SIG-M5 treated with dmso at 0.1 percent for 504 hours (cell line): ENCODE measurements at regions not wholly inside any gene's neighbourhood (a gene's known extent, or its start where the extent isn't known, plus 50 kb on each side); places are given as distances from the start of the nearest gene placed in this dataset.

ENCODE experiments used
- DNase-seq: peaks from one replicate; lab custom pipeline; 2025; ENCODE audit not compliant: unreplicated experiment; lab: John Stamatoyannopoulos, UW

DNA sequence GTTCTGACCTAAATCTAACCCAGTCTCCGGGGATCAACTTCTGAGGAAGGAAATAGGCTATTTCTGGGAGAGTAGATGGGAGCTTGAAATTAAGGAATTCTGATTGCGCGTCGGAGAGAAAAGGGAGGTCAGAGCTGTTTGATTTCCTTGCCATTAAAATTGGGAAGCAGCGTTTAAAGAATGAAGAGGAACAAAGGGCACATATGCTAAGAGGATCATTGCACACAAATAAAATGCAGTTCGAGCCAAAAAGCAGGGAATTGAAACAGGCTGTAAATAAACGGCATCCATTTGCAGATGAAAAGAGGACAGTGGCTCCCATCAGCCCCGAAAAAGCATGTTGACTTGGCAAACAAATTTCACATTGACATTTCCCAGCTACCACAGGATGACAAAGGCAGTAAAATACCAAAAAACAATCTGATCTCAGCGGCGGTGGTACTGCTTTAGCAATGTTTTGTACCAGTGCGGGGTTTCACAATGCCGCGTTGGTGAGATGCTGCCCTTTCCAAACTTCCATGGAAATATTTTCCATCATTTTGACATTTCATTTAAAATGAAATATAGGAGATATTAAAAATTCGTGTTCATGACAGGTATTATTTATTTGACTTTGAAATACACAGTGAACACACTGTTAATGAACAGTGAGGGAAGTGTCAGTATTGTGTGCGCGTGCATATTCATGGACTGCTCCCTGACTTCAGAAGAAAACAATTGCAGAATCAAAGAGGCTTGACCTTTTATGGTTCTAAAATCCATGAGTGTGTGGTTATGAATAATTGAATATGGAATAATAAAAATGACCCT, 108.8 kb downstream of the SQOR start:
- DNase-seq, result no peak

DNA sequence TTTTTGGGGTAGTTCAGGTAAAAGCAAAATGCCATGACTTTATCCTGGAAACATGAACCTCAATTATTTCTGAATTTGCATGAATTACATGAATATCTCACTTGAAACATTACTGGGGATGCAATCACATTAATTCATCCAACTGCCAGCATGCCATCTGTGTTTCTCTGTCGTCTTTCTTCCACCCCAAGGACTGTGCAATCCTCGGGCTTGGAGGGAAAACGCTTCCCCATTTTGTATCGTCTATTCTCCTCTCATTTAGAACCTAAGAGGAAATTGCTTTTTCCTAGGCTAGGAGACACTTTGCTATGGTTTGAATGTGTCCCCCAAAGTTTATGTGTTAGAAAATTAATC, 109.4 kb downstream of the SQOR start:
- DNase-seq, result no peak

DNA sequence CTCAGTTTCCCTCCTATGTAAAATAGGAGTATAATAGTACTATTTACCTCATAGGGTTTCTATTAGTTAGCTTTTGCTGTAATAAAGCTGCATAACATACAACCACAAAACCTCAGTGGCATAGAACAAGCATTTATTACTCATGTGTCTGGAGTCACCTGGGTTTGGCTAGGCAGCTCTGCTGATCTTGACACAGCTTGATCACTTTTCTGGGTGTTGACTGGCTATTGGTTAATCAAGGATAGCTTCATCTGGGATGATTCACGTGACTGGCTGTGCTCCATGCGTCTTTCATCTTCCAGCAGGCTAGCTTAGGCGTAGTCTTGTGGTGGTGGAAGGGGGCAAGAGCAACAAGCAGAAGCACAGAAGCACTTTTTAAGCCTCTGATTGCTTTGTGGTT, 112.6 kb downstream of the SQOR start:
- no peak for DNase-seq

DNA sequence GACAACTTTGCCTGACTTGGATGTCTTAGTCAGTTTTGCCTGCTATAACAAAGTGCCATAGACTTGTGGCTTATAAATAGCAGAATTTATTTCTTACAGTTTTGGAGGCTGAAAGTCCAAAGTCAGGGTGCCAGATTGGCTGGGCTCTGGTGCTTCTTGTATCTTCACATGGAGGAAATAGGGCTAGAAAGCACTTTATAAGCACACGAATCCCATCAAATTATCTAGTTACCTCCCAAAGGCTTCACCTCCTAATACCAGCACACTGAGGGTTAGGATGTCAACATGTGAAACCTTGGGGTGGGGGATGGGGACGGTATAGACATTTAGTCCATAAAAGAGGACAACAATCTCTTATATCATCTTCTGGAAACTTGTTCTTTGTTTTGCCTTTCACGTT, 116.8 kb downstream of the SQOR start:
- no peak for DNase-seq

DNA sequence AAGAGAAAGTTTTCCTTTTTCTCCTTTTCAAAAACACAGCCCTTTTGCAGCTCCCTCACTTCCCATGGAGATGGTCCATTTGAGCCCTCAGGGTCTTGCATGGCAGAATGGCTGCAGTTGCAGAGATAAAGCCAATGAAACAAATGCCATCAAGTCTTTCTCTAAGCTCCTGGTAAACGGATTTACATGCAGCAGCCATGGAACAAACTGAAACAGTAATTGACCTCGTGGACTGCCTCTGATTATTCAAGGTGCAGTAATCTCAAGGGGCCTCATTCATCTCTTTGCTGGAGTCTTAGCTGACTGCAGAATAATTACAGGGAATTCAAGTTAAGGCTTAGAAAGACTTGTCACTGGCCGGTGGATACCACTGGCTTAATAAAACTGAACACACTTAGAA, 125.1 kb downstream of the SQOR start:
- DNase-seq, result no peak

DNA sequence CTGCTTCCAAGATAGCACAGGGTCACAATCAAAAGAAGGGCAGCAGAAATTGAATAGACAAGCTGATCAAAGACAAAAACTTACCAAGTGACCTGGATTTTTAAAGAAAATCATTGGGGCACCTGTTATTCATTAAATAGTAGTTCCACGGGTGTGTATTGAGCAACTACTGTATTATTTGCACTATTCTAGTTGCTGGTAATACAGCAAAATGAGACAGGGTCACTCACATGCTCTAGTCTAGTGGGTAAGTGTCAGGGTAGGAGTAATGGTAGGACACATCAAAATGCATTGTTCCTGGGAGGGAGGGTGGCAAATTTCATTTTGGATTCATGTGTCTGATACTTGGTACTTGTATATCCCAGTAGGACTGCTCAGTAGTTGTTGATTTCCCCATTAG, 127.9 kb downstream of the SQOR start:
- no peak for DNase-seq

DNA sequence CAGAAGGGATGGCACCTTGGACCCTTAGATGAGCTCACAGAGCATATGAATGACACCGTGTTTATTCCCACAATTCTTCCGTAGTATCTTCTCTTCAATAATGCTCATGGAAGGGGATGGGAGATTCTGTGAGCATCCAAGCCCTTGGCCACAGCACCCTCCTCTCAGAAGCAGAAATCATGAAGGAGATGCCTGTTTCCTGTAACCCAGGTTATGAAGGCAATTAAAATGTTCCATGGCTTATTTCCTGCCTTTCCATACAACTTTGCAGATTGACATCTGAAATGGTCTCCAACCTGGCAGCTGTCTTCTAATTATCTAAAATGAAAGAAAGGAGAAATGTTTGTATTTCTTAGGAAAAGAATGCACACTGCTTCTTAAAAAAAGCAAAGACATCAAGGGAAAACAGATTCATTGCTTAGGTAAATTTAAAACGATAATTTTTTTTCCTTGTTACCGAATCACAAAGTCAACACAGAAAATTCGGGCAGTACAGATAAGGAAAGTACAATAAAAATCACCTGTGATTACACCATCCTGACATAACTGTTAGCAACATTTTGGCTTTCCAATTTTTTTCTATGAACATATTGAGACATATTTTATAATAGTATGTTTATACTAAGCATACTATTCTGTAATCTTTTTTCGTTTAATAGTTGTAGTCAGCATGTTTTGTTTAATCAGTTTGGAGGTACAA, 128.5 kb downstream of the SQOR start:
- no peak for DNase-seq

DNA sequence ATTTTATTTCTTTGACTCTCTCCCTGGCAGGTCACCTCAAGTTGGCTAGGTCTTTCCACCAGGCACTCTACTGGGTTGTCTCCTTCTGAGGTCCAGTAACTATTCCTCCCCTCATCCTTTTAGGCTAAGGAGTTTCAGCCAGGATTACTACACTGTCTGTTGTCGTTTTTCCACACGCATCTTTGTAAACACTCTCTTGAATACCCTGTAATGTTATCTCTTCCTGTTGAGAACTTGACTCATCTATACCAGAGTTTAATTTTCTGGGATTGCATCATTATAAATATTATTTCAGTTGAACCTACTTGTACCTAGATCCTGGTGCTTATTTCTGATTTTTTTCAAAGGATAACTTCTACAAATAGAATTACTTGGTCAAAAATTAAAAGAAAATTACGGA, 138.3 kb downstream of the SQOR start:
- no peak for DNase-seq

DNA sequence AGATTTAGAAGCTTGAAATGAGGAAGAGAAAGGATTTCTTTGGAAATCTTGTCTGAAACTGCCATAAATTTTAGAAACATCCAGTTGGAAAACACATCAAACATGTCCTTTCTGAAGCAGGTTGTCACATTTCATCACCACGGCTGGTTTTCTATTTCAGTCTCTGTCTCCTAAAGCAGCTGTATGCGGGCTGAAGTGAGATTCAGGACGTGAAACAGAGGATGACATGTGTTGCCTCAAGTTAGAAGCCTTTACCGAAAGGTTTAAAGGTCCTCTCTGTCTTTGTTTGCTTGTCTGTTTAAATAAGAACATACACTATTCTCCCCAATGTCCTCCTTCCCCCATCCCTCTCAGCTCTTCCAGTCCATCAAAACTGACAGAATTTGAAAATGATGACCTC, 141.9 kb downstream of the SQOR start:
- no peak for DNase-seq

DNA sequence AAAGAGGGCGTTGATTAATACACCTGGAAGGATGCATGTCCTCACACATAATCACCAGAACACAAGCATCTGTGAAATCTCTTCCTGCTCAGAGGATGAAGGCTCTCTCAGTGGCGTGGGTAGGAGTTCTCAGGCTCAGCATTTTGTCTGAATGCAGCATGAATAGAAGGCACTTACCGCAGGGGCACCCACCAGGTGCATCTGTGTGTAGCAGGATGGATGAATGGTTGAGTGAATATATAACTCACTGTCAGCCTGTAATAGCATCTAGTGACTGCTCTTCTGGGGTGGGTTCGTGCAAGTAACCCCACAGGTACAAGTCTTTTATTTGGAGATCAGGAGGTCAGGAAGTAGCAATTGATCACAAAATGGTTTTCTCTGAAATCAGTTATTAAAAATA, 143.0 kb downstream of the SQOR start:
- DNase-seq, result no peak

DNA sequence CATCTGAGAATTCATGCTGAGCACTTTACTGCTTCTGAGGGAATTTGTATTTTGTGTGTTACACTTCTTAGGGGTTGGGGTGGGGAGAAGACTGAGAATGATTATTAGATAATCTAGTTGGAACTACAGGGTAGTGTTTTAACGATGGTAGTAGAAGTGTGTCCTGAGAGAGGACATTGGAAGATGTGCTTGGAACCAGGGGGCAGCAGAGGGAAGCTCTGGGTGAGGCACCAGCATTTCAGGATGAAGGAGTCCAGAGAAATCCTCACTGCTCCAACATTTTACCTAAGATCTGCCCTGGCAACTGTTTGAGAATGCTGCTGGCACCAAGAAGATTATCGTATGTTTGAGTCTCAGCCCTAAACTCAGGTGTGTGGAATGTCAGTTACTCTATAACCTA, 145.5 kb downstream of the SQOR start:
- no peak for DNase-seq

DNA sequence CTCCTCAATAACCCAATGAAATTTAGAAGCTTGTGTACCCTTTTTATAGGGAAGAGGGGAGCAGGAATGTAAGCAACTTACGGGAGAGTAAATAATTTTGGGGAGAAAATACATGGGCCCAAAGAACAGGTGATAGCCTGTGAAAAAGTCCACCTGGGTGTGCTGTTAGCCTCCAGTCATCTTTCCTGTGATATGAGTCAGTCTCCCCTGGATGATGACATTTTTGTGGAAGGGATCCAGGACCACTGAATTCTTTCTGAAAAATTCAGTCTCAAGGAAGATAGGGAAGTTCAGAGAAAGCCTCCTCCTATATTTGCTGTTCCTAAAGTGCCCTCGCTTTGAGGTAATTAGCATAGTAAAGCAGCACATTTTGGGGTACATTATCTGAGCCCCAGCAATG, 149.8 kb downstream of the SQOR start:
- DNase-seq, result no peak

DNA sequence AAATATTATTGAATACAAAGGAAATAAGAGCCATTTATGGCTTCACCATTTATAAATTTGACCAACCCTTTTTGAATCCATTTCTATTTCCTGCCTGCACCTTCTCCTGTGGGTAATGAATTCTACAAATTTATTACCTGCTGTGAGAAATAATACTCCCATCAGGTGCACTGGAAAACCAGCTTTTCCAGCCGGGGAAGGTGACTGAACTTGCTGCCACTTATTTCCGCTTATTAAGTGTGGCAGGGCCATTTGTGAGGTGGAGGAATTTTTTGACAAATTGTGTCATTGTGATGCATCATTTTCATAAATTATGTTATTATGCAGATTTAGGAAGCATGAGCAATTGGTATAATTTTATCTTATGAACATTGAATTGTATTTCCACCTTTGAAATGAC, 151.1 kb downstream of the SQOR start:
- DNase-seq, result no peak

DNA sequence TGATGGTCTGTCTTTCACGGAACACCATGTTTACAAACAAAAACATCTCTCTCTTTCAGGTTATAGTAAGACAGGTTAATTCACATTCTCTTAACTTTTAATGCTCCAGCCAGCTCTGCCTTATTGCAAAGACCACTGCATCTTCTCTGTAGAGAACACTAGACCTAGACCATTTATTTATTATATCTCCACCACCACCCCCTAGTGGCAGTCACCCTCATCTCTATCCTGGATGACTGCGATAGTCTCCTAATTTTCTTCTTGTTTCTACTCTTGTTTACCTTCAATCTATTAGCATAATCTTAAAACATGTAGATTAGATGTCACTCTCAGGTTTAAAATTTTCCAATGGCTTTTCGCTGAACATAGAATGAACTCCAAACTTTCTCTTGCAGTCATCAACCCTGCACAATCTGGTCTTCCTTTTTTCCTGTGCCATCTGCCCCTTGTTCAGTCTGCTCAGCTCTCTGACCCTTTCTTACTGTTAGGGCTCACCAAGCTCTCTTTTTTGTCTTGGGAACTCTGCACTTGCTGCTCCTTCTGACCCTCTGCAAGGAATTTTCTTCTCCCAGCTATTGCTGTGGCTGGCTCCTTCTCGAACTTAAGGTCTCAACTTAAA, 155.6 kb downstream of the SQOR start:
- DNase-seq, result peak; percentile 34

DNA sequence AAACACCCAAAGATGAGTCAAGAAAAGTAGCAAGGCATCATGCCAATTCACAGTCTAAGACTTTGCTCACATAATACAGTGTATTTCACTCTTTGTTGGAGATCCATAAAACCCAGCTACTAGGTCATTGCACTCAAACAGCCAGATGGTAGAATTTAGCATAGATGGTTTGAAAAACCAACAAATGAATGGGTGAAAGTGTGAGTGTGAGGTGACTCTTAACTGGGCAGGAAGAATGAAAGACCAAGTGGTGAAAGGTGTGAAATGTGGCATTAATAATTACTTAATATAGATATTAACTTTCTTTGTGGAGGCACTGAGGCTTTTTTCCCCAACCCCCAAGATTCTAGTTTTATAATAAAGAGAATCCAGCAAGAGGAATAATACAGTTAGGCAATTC, 159.5 kb downstream of the SQOR start:
- no peak for DNase-seq

DNA sequence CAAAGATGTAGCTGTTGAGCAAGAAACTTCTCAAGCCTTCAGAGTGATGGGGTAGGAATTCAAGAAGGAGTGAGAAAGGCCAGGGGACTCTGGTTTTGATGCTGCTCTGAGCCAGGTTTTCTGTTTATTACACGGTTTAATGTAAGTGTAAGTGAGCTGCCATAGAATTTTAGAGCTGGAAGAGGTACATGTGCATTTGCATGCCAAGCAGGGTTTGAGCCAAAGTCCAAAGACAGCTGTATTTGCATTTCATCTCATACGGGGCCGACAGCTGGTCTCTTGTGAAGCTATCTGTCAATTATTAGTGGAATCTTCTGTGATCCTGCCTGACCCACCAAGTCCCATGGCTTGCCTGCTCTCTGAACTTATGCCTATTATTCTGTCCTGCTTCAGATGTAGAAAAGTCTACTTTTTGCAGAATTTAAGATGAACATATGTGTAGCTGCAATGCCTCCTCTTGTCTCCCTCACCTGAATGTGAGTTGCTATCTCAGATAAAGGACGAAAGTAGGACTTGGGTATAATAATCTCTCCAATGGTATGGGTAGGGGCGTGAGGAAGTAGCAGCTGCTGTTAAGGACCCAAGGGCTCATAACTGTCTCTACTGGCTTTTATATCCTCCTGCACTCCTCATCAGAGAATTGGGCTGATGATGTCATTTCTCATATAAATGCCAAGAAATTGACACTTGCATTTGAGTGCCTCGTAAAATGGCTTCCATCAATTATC, 160.0 kb downstream of the SQOR start:
- no peak for DNase-seq

DNA sequence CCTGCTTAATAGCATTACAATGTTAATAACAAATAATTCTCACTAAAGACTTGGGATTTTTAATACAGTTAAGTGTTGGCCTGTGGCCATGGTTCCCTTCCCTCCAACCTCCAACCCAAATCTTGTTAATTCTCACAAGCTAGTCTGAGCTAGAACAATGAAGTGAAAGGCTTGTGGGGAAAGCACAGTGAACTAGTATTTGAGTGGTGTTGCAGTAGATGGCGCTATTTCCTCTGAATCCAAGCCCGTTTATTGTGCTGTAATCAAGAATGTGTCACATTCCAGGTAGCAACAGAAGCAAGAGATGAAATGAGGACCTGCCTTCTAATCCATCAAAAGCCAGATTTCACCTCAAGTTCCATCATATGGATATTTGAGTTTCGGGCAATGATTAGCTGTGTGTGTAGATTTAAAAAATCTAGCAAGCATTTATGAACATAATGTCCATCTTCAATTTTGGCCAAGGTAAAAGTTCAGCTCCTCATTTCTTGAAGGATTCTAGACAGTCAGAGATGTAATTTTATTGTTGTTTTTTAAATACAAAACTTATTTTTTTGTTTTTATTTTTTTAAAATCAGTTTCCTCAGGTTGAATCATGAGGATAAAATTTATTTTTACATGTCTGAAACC, 160.7 kb downstream of the SQOR start:
- peak; percentile 34 for DNase-seq

DNA sequence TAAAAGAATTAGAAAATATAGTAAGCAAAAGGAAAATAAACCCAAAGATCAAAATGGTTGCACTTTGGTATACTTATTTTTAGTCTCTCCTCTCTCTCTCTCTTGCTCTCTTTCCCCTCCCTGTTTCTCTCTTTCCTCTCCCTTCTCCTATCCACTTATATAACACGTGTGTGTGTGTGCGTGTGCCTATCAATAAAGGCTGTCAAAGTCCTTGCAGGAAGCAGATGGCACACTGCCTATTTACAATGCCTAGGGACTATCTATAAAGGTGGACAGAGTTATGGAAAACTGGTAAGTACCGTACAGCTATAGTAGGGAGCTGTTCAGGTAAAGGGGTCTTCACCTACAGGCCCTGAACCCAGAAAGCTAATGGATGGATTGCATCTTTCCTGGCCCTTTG, 161.6 kb downstream of the SQOR start:
- DNase-seq, result no peak

DNA sequence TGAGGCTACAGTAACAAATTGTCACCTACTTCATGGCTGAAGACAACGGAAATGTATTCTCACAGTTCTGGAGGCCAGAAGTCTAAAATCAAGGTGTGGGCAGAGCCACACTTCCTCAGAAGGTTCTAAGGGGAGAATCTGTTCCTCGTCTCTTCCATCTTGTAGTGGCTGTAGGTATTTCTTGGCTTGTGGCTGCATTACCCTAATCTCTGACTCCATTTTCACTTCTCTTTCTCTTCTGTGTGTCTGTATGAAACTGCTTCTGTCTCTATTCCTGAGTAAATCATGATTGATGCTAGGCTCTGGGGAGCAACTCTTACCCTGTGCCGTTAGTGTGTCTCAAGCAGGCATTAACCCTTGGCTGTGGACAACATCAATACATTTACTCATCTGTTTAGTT, 164.7 kb downstream of the SQOR start:
- DNase-seq, result no peak

DNA sequence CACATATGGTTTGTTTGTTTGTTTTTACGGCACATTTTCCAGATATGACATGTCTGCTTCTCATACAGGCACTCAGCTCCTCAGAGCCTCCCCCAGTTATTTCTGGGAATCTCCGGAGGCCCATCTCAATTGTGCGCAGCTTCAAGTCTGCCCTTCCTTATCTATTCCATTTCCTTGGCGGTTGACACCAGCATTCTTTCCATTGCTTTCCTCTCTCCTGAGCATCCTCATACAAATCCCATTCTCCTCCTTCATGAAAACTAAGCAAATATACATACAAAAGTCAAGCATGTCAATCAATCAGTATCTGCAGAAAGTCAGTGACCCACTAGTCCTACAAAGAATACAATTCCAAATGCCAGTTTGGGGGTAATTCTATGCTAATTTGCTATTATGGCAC, 166.7 kb downstream of the SQOR start:
- no peak for DNase-seq

DNA sequence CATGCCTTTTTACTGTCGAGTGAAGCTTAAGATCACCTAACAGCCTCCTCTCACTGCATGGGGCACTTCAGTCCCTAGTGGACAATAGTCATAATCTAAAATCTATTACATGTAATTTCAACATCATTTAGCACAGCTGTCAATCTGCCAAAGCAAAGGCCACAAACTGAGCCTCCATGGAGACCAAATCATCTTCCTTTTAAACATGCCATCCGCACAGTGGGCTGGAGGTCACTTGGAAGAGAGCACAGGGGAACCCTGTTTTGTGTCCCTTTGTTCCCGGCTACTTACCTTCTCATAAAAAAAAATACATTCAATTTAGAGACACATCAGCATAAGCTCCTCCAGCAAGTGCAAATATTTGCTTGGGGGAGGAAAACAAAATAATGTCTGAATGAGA, 167.3 kb downstream of the SQOR start:
- DNase-seq, result no peak
